Osteocyte (in vitro differentiated cells): ENCODE measurements at regions not wholly inside any gene's neighbourhood (a gene's known extent, or its start where the extent isn't known, plus 50 kb on each side); places are given as distances from the start of the nearest gene placed in this dataset.

Source experiments
- DNase-seq: peaks from one replicate; pipeline ENCODE4 v3.0.0; 2021; ENCODE audit warnings: mixed read lengths; ENCODE audit not compliant: unreplicated experiment; ENCODE audit errors: extremely low spot score
- H3K27ac Mint-ChIP-seq: one replicate; pipeline ENCODE4 v1.8.0; 2021; ENCODE audit warnings: mild to moderate bottlenecking, mixed read lengths; ENCODE audit not compliant: unreplicated experiment
- H3K27me3 Mint-ChIP-seq: one replicate; pipeline ENCODE4 v1.8.0; 2021; ENCODE audit warnings: mixed read lengths; ENCODE audit not compliant: unreplicated experiment
- H3K36me3 Mint-ChIP-seq: one replicate; pipeline ENCODE4 v1.8.0; 2021; ENCODE audit warnings: mixed read lengths; ENCODE audit not compliant: unreplicated experiment
- H3K4me1 Mint-ChIP-seq: one replicate; pipeline ENCODE4 v1.8.0; 2021; ENCODE audit warnings: mixed read lengths; ENCODE audit not compliant: unreplicated experiment
- H3K4me3 Mint-ChIP-seq: one replicate; pipeline ENCODE4 v1.8.0; 2021; ENCODE audit warnings: mild to moderate bottlenecking, moderate library complexity, mixed read lengths; ENCODE audit not compliant: unreplicated experiment
- H3K9me3 Mint-ChIP-seq: one replicate; pipeline ENCODE4 v1.8.0; 2021; ENCODE audit warnings: mixed read lengths; ENCODE audit not compliant: unreplicated experiment
- TF ChIP-seq, protein P1 (sequence below): fragments of 200-600 bp; sonication (generic); IDR thresholded peaks from 2 replicates; pipeline ENCODE4 v1.5.0; 2021; ENCODE audit warnings: antibody characterized with exemption, mild to moderate bottlenecking, moderate library complexity

DNA sequence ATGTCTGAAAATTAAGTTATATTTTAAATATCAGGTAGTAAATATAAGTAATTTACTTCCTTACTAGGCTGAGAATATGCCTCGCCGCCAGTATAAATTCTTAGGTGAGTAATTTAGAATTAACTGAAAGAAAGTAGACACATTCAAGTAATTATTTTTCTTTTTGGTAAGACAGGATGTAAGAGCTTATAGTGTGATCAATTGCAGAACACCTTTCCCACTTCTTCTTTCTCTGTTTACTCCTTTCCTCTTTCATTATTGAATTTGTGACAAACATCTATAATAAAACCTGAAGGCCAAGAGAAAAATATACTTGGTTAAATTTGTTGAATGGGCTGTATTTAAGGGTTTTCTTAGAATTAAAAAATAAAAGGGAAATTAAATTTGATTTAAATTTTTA lies 195.1 kb upstream of the CDKN2B start:
- peaks cover 15% of the 10 kb centered on the region for H3K4me1 Mint-ChIP-seq
- H3K27ac Mint-ChIP-seq, result no peak overlapping the region
- no peaks in the 10 kb centered on the region for H3K36me3 Mint-ChIP-seq
- no peaks in the 10 kb centered on the region for H3K9me3 Mint-ChIP-seq
- peaks cover 1% of the 10 kb centered on the region for H3K27me3 Mint-ChIP-seq
- H3K4me3 Mint-ChIP-seq, result no peak overlapping the region
- TF ChIP-seq, protein P1, sequence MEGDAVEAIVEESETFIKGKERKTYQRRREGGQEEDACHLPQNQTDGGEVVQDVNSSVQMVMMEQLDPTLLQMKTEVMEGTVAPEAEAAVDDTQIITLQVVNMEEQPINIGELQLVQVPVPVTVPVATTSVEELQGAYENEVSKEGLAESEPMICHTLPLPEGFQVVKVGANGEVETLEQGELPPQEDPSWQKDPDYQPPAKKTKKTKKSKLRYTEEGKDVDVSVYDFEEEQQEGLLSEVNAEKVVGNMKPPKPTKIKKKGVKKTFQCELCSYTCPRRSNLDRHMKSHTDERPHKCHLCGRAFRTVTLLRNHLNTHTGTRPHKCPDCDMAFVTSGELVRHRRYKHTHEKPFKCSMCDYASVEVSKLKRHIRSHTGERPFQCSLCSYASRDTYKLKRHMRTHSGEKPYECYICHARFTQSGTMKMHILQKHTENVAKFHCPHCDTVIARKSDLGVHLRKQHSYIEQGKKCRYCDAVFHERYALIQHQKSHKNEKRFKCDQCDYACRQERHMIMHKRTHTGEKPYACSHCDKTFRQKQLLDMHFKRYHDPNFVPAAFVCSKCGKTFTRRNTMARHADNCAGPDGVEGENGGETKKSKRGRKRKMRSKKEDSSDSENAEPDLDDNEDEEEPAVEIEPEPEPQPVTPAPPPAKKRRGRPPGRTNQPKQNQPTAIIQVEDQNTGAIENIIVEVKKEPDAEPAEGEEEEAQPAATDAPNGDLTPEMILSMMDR, result no peak
- no peak for DNase-seq

DNA sequence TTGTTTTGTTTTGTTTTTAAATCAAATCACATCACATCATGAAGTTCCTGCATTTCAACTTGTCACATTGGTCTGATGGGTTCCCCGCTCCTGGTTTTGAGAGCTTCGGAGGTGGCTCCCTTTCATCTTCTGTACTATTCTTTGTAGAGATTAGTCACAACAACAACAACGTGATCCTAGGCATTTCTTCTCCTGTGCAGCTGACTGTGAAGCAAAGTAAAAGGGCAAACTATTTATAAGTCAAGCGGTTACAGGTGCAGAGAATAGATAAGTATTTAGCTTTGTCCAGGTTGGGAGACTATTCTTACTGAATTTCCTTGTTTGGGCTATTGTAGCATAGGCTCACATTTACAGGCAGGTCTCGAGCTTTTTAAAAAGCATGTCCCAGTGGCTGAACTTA lies 197.7 kb upstream of the CDKN2B start:
- no peaks in the 10 kb centered on the region for H3K36me3 Mint-ChIP-seq
- no peaks in the 10 kb centered on the region for H3K9me3 Mint-ChIP-seq
- DNase-seq, result no peak
- H3K4me1 Mint-ChIP-seq, result peaks cover 38% of the 10 kb centered on the region
- peaks cover 1% of the 10 kb centered on the region for H3K27me3 Mint-ChIP-seq
- no peak overlapping the region for H3K4me3 Mint-ChIP-seq
- TF ChIP-seq, protein P1, result no peak
- H3K27ac Mint-ChIP-seq, result no peak overlapping the region

DNA sequence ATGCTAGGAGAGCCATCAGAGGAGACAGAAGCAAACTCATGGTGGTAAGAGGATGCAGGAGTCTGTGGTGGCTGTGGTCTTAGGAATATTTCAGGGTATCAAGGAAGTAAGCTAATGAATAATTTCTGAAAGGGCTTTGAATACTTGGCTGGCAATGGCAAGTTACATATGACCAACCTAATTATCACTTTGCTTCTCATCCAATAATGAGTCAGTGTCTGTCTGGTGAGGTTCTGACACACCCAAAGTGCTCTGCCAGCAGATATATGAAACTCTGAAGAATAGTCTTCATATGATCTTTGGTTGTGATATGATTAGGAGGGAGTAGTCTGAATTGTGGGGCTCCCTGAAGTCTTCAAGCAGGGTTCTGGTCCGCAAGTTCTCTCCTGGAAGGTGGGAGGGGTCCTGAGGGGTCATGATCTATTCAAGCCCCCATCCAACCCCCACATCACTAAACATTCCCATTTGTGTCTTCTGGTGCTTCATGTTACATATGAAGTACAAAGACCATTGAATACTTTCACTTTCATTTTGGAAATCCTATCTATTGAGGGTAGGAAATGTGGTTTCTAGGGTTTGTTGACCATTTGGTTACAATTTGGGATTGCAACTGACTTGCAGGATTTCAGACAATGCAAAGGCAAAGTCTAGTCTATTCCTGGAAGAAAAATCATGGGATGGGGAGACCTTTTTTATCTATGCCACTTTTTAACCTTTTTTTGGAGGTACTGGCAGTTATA lies 199.9 kb upstream of the CDKN2B start:
- H3K27ac Mint-ChIP-seq, result peak overlapping the region; percentile 85
- H3K4me1 Mint-ChIP-seq, result peaks cover 52% of the 10 kb centered on the region
- TF ChIP-seq, protein P1, result no peak
- no peak for DNase-seq
- H3K27me3 Mint-ChIP-seq, result no peaks in the 10 kb centered on the region
- H3K36me3 Mint-ChIP-seq, result no peaks in the 10 kb centered on the region
- no peaks in the 10 kb centered on the region for H3K9me3 Mint-ChIP-seq
- H3K4me3 Mint-ChIP-seq, result peak overlapping the region; percentile 50

DNA sequence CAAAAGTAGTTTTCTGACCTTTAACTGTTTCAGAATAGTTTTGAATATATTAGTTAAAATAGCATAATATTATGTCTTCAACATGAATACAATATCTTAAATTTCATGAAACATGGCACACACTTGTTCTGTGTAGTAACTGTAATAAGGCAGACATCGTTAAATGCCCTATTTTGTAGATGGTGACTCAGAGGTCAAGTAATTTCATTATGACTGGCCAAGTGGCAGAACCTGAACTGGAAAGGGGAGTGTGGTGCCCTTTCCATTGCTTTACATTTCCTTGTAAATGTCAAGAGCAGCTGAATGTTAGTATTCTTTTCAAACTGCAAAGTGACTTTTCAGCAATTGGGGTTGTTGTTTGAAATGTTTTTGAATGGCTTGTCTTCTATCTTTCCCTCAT lies 201.2 kb upstream of the CDKN2B start:
- DNase-seq, result no peak
- Mint-ChIP-seq H3K36me3 (no peaks in the 10 kb centered on the region), H3K27ac (peak overlapping the region; percentile 92), H3K4me3 (no peak overlapping the region), H3K27me3 (no peaks in the 10 kb centered on the region), H3K4me1 (peaks cover 65% of the 10 kb centered on the region), H3K9me3 (no peaks in the 10 kb centered on the region)
- TF ChIP-seq, protein P1, result no peak

DNA sequence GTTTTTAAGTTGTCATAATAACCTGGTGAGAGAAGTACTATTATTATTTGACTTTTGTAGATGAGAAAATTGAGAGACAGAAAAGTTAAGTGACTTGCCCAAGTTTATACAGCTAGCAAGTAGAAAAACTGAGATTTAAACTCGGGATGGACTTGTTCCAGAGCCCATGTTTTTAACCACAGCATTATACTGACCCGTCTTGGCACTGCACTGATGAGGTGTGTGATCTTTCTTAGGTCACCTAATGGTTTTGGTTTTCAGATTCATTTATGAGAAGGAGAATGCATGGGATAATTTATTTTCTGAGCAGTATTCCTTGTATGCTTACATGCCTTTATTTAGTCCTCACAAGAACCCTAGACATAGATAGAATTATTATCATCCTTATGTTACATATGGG lies 201.8 kb upstream of the CDKN2B start:
- no peak overlapping the region for H3K4me3 Mint-ChIP-seq
- no peaks in the 10 kb centered on the region for H3K27me3 Mint-ChIP-seq
- peaks cover 69% of the 10 kb centered on the region for H3K4me1 Mint-ChIP-seq
- H3K36me3 Mint-ChIP-seq, result no peaks in the 10 kb centered on the region
- H3K27ac Mint-ChIP-seq, result peak overlapping the region; percentile 92
- DNase-seq, result no peak
- H3K9me3 Mint-ChIP-seq, result no peaks in the 10 kb centered on the region
- TF ChIP-seq, protein P1, result no peak
